ENCODE measurements at regions not wholly inside any gene's neighbourhood (a gene's known extent, or its start where the extent isn't known, plus 50 kb on each side); places are given as distances from the start of the nearest gene placed in this dataset.

- TF ChIP-seq, protein P1, sequence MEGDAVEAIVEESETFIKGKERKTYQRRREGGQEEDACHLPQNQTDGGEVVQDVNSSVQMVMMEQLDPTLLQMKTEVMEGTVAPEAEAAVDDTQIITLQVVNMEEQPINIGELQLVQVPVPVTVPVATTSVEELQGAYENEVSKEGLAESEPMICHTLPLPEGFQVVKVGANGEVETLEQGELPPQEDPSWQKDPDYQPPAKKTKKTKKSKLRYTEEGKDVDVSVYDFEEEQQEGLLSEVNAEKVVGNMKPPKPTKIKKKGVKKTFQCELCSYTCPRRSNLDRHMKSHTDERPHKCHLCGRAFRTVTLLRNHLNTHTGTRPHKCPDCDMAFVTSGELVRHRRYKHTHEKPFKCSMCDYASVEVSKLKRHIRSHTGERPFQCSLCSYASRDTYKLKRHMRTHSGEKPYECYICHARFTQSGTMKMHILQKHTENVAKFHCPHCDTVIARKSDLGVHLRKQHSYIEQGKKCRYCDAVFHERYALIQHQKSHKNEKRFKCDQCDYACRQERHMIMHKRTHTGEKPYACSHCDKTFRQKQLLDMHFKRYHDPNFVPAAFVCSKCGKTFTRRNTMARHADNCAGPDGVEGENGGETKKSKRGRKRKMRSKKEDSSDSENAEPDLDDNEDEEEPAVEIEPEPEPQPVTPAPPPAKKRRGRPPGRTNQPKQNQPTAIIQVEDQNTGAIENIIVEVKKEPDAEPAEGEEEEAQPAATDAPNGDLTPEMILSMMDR (IDR thresholded peaks at IDR 0.05; ENCODE audit: insufficient read depth, low read length, severe bottlenecking): no peak
- FAIRE-seq: no peak
- no peaks in the 10 kb centered on the region for H3K36me3 ChIP-seq (ENCODE audit: control insufficient read depth, insufficient read depth, low read length)
- H3K27me3 ChIP-seq (ENCODE audit: control insufficient read depth, insufficient read depth, low read length): peaks cover 2% of the 10 kb centered on the region
- H3K4me3 ChIP-seq (ENCODE audit: low read depth, low read length): no peak overlapping the region
- DNase-seq (ENCODE audit: low read depth): no peak
Measured at GRCh38 chr1:42038261-42038660, 114.9 kb upstream of the GUCA2B start.

DNA sequence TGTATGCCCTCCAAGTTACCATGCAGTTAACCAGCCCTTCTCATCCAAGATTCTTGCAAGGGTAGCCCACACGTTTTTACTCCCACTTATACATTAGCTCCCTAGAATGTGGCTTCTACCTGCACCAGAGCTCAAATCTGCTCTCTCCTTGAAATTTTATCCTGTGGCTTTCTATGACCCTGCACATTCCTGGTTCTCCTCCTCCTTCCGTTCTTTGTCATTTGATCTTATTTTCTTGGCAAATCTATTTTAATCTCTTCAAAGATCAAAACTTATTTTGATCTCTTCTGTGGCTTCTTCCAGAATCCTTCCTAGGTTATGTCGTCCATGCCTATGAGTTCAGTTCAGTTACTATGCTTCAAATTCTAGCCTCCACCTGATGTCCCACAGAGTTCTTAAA is 115.6 kb upstream of the GUCA2B start:
- Histone ChIP-seq H3K27me3 (ENCODE audit: control insufficient read depth, insufficient read depth, low read length) (peaks cover 2% of the 10 kb centered on the region), H3K36me3 (ENCODE audit: control insufficient read depth, insufficient read depth, low read length) (no peaks in the 10 kb centered on the region), H3K4me3 (ENCODE audit: low read depth, low read length) (no peak overlapping the region)
- FAIRE-seq (no peak), DNase-seq (ENCODE audit: low read depth) (no peak)
- TF ChIP-seq, protein P1 (IDR thresholded peaks at IDR 0.05; ENCODE audit: insufficient read depth, low read length, severe bottlenecking): no peak

GRCh38 chr1:42037161-42037560 is 116.0 kb upstream of the GUCA2B start:
- no peaks in the 10 kb centered on the region for H3K36me3 ChIP-seq (ENCODE audit: control insufficient read depth, insufficient read depth, low read length)
- peaks cover 2% of the 10 kb centered on the region for H3K27me3 ChIP-seq (ENCODE audit: control insufficient read depth, insufficient read depth, low read length)
- DNase-seq (ENCODE audit: low read depth) (no peak), FAIRE-seq (no peak)
- H3K4me3 ChIP-seq (ENCODE audit: low read depth, low read length): no peak overlapping the region
- TF ChIP-seq, protein P1 (IDR thresholded peaks at IDR 0.05; ENCODE audit: insufficient read depth, low read length, severe bottlenecking): no peak

DNA sequence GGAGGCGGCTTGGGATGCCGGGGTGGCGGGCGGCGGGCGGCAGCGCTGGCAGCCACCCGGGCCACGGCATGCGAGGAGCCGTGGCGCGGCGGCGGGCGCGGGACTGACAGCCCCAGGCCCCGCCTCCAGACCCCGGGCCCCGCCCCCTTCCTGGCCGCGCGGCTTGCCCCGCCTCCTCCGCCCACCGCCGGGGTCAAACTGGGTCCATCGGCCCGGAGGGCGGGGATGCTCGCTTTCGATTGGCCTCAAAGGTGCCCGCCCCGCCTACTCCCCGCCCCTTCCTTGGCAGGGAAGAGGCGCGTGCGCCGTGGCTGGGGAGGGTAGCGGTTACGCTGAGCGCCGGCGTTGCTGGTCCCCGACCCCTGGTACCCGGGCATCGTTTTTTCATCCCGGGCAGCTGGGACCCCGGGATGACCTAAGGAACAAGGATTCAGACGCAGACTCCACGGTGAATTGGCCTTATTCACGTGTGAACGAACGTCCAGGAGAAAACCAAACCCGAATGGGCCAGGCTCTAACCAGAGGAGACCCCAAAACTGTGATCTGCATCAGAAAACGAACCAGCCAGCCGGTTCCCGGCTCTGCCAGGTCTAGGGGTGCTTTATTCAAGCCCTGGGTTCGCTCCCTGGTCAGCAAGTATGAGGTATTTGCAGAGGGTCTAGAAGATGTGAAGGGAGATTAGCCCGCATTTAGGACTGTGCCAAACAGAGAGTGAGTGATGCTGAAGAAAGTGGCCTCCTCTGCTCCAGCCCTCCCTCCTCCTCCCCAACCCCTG is 117.2 kb upstream of the GUCA2B start:
- FAIRE-seq: no peak
- DNase-seq (ENCODE audit: low read depth): peak; percentile 73
- Histone ChIP-seq H3K27me3 (ENCODE audit: control insufficient read depth, insufficient read depth, low read length) (peaks cover 2% of the 10 kb centered on the region), H3K36me3 (ENCODE audit: control insufficient read depth, insufficient read depth, low read length) (no peaks in the 10 kb centered on the region), H3K4me3 (ENCODE audit: low read depth, low read length) (peak overlapping the region; percentile 75)
- TF ChIP-seq, protein P1 (IDR thresholded peaks at IDR 0.05; ENCODE audit: insufficient read depth, low read length, severe bottlenecking): no peak

- no peak for DNase-seq (ENCODE audit: low read depth)
- FAIRE-seq: no peak
- H3K27me3 ChIP-seq (ENCODE audit: control insufficient read depth, insufficient read depth, low read length): peaks cover 2% of the 10 kb centered on the region
- TF ChIP-seq, protein P1 (IDR thresholded peaks at IDR 0.05; ENCODE audit: insufficient read depth, low read length, severe bottlenecking): peak; percentile 39
- no peaks in the 10 kb centered on the region for H3K36me3 ChIP-seq (ENCODE audit: control insufficient read depth, insufficient read depth, low read length)
- H3K4me3 ChIP-seq (ENCODE audit: low read depth, low read length): peak overlapping the region; percentile 75
Measured at GRCh38 chr1:42035205-42035829, 116.6 kb upstream of the HIVEP3 start.

All from bronchial epithelial cell (primary cell).